COLO668 (cell line): ENCODE measurements at regions not wholly inside any gene's neighbourhood (a gene's known extent, or its start where the extent isn't known, plus 50 kb on each side); places are given as distances from the start of the nearest gene placed in this dataset.
"Not testable (repeated sequence)": the region's sequence is repeated elsewhere in the genome, so short reads cannot be mapped to it uniquely, and the experiment has no call there.

Experiments
- DNase-seq: peaks from one replicate; lab custom pipeline; 2025; ENCODE audit not compliant: unreplicated experiment; lab: John Stamatoyannopoulos, UW

DNA sequence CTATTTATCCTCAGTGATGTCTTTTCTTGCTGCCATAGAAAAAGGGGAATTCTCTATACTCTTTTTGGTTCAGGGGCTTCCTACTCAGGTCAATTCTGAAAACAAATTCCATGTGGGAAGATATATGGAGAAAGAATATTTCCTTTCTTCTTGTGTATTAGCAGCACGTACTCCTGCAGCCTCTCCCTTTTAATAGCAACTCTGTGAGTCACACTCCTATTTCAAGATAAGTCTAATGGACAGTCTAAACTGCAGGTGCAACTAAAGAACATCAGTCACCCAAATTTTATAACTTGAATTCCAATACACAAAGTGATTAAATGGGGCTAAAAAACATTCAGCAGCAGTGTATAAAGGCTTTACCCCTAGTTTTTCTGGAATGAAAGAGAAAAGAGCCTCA, 942.2 kb downstream of the CNTNAP5 start:
- no peak for DNase-seq

DNA sequence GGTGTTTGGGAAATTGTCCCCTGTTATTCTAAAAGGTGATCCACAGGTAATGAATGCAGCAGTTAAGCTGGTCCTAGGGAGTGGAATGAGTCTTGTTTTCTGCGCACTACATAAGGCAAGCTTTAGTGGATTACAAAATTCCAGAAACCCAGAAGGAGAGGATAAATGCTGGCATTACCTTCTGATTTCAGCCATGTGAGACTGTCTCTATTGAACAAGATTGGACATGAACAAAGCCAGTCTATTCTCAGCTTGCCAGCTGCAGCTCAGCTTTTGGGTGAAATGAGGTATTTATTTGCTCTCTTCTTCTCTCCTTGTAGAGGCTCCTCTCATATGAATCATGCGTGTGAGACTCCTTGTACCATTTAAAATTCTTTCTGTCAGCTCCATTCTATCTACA, 944.9 kb downstream of the CNTNAP5 start:
- DNase-seq = no peak

DNA sequence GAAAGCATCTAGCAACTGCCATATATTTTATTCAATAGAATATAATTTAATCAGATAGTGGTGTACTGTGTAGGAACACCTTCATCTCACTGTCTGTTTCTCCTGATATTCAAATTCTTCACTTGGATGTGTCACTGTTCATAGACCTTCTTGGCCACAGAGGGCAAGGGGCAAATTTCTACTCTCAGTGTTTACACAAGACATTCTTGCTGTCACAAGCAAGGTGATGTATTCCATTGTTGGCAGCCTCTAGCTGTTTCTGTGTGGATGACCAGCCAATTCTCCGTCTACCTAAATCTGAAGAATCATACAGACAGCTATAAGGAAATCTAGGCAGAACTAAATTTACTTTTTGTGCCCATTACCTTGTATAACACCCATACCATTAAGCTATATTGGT, 948.3 kb downstream of the CNTNAP5 start:
- DNase-seq = no peak

DNA sequence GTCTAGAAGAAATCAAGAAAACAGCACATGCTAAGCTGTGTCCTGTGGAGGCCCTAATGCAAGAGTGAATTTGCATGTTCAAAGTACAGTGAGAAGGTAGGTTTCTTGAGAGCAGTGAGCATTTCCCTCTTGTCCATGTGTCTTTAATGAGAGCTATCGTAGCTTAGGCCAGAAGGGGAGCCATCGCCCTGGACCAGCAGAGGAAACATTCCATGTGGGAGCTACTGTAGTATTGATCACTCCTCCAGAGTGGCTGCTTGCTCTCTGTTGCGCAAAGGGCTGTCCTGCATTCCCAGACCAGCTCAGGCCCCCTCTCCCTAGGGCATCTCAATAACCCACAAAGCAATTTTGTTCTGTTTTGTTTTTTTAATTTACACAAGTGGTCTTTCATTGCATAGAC, 950.1 kb downstream of the CNTNAP5 start:
- no peak for DNase-seq

DNA sequence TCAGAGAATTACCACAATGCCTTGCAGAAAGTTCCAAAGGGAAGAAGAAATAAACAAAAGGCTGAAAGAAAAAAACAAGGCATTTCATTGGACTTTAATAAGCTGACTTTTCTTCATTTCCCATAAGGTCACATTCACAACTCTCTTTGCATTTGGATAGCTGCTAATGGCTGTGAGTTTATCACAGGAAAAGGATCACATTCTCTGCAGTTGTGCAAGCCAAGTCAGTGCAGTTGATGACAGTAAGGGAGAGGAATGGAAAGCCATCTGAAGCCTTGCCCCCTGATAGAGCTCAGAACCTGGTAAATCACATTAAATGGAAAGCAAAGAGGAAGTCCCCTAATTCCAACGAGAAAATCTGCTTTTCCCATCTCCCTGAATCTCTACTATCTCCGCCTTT, 950.6 kb downstream of the CNTNAP5 start:
- no peak for DNase-seq

DNA sequence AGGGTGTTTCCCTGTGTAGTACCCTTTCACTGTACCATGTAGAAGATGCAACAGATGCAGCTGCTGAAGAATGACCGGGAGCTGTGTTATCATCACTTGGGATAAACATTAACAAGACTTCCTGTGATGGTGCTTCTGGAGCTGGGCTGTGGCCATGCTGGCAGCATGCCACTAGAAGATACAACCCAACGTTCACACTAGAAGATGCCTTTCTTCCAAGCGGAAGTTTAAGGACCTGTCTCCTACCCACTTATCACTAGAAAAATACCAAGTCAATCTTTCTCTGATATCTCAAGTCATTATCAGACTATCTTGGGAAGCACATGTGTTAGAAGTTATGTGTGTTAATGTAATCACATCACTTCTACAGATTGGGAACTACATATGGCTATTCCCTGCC, 953.5 kb downstream of the CNTNAP5 start:
- DNase-seq = no peak

DNA sequence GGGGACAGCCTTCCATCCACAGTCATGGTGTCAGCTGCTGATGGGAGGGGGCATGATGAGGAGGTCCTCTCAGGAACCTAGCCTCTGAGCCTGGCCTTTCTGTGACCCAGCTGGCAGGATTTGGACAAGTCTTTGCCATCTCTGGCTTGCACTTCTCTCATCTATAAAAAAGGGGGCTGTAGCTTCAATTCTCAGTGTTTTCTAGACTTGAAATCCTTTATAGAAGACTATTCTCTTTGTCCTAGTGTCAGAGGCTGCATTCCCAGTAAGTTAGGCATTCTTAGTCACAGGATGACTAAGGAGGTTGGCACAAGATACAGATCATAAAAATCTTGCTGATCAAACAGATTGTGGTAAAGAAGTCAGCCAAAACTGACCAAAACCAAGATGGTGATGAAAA, 958.5 kb downstream of the CNTNAP5 start:
- no peak for DNase-seq

DNA sequence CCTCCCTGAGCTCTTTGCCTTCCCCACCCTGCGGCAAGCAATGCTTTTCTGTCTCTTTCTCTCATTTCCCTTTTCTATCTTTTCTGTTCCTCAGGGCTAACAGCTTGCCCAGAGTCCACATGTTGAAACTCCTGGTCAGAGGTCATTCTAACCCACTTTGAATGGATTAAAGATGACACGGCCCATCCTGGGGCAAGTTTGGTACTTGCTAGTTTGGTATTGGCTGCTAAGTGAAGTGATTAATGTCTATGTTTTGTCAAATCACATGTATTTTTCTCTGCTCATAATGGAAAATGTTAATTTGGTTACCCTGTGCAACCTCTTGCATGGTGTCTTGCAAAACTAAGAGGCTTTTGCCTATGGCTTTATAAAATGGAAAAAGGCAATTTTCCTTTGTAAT, 960.2 kb downstream of the CNTNAP5 start:
- no peak for DNase-seq

DNA sequence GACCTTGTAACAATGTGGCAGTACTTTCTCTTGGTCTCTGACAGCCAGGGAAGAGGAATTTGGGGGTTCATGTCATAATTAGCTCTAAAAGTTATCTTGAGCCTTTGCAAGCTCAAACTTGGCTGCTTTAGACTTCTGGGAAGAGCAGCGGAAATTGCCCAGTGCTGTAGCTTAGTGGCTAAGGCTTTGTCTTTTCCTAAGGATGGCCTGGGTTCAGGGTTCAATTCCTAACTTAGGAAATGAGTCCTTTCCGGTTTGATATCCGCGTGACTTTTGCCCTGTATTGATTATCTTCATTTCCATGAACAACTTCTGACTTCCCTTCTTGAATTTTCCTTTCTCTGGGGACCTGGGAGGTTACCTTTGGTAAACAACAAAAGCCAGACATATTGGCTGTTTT, 961.0 kb downstream of the CNTNAP5 start:
- no peak for DNase-seq

DNA sequence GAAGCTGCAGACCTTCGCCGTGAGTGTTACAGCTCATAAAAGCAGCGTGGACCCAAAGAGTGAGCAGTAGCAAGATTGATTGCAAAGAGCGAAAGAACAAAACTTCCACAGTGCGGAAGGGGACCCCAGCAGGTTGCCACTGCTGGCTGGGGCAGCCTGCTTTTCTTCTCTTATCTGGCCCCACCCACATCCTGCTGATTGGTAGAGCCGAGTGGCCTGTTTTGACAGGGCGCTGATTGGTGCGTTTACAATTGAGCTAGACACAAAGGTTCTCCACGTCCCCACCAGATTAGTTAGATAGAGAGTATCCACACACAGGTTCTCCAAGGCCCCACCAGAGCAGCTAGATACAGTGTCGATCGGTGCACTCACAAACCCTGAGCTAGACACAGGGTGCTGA, 961.8 kb downstream of the CNTNAP5 start:
- DNase-seq = not testable (repeated sequence)

DNA sequence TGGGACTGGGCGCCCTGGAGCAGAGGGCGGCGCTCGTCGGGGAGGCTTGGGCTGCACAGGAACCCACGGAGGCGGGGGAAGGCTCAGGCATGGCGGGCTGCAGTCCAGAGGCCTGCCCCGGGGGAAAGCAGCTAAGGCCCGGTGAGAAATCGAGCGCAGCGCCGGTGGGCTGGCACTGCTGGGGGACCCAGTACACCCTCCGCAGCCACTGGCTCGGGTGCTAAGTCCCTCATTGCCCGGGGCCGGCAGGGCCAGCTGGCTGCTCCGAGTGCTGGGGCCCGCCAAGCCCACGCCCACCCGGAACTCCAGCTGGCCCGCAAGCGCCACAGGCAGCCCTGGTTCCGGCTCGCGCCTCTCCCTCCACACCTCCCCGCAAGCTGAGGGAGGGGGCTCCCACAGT, 962.3 kb downstream of the CNTNAP5 start:
- not testable (repeated sequence) for DNase-seq

DNA sequence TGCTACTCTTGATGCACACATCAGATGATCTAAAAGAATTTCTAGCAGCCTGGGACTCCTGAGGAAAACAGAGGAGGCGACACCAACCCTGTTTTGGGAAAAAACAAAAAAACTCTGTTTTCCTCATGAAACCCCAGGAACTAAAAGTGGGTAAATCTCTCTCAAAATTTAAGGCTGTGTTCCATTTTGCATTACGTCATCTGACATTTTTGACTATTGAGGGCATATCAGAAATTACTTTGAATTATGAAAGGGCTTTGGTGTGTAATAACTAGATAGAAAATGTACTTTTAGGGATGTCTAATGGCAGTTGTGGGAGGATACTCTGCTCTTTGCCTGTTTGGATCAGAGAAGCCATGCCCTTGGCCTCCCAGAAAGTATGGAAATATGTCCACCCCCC, 963.0 kb downstream of the CNTNAP5 start:
- no peak for DNase-seq

DNA sequence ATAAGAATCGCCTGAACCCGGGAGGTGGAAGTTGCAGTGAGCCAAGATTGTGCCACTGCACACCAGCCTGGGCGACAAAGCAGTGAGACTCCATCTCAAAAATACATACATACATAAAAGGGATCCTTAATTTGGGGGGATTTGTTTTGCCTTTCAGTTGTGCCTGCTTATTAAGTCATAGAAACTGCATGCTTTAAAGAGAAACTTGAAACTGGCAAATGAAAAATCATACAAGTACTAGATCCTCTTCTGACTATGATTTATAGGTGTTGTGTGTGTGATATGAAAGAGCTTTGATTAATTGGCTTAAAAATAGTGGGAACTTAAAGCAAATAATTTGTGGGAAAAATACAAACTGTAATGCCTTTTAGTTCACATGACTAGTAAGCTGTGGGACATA, 963.7 kb downstream of the CNTNAP5 start:
- no peak for DNase-seq

DNA sequence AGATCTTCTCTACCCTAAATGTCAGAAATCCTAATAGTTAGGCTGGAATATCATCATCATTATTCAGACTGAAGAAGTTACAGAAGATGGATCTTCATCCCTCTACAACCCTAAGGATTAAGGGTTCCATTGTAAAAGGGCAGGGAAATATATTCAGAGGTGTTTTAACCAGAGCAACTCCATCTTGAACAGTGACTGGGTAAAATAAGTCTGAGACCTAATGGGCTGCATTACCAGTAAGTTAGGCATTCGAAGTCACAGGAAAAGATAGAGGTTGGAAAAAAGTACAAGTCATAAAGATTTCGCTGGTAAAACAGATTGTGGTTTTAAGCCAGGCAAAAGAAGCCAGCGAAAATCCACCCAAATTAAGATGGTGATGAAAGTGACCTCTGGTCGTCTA, 968.7 kb downstream of the CNTNAP5 start:
- DNase-seq = no peak

DNA sequence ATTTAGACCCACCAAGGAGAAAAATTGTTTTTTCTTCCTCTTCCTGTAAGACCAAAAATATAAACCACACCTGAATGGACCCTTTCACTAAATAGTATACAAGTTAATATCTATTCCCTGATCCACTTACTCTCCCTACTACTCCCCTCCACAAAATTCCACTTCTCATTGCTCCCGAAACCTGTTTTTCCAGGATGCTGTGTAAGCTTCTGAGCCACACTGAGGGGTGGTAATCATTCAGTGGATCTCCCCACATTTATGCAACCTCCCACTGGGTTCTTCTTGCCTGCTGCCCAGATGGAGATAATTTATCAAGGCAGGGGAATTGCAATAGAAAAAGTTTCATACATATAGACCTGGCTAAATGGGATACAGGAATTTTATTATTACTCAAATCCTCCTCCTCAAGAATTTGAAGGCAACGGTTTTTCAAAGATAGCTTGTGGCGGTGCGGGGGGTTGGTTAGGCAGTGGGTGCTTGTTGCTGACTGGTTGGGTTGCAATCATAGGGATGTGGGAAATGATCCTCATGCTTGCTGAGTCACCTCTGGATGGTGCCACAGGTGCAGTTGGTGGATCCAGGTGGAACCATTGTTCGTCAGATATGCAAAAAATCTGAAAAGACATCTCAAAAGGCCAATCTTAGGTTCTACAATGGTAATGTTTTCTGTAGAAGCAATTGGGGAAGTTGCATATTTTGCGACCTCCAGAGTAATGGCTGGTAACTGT, 970.3 kb downstream of the CNTNAP5 start:
- no peak for DNase-seq

DNA sequence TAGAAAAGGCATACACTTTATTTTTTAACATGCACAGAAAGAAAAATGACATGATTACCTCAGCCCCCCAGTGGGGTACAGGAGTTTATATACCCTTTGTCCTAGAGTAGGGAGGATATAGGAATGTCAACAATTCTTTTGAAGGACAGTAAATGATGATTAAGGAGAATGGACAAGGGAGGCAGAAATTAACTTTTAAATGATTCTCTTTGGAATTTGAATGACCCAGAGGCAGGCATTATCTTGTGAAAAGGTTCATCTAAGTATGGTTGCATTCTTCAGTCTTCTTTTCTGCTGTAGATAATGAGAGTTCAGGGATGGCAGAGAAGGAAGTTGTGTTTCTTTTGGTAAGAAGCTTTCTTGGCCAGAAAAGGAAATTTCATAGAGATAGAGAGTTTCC, 971.3 kb downstream of the CNTNAP5 start:
- DNase-seq = no peak

DNA sequence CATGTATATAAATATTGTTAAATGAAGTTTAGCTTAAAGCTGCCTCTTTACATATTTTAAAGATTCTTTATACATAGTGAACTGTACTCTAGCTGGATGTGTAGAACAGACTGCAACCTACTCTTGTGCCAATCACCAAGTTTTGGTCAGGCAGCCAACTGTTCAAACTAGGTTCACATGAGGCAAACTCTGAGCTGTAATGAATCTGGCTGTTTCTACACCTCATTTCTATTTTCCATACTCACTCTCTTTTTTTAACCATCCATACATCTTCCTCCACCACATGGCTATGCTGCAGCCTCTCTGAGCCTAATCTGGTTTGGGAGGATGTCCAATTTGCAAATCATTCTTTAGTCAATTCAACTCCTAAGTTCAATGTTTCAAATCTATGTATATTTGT, 974.8 kb downstream of the CNTNAP5 start:
- DNase-seq = no peak

DNA sequence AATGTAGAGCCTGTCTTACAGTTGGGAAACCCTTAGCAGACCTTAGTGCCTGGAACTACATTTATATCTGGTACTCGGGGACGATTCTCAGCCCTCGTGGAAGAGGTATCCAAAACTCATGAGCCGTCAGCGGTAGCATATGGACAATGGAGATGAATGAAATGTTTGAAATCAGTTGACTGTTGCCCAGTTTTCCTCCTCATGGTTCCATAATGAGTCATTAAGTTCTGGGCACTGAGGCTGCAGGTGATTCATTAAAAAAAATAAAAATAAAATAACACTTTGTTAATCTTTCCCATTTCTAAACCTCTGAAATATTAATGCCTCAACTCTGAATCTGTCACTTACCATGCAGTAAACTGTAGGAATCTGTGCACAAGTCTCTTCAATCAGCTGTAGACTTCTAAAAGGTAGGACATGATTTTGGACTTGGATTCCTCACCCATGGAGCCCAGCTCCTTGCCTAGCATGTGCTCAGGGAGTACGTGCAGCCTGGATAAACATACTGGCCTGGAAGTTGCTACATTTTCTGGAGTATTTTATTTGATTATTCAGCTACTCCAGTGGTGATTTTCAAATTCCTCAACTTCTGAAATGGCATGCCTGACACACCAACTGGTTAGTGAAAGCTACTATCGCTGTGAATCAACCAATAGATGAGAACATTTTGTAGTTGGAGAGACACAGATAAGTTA, 979.2 kb downstream of the CNTNAP5 start:
- DNase-seq = no peak

DNA sequence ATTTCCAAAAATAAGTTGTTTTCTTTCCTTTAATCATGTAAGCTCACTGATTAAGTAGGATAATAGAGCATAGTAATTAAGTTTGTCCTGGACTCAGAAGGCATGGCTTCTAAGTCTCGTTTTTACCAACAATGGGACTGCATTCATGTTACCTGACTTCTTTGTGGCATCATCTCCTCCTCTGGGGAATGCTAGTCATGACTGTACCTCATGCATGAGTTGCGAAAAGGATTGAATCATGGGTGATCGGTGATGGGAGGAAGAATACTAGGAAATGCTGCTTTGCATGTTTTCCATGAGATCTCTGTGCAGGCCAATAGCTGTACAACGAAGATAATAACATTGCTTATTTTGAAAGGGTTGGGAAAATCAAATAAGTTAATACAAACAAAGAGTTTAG, 981.6 kb downstream of the CNTNAP5 start:
- DNase-seq = no peak

DNA sequence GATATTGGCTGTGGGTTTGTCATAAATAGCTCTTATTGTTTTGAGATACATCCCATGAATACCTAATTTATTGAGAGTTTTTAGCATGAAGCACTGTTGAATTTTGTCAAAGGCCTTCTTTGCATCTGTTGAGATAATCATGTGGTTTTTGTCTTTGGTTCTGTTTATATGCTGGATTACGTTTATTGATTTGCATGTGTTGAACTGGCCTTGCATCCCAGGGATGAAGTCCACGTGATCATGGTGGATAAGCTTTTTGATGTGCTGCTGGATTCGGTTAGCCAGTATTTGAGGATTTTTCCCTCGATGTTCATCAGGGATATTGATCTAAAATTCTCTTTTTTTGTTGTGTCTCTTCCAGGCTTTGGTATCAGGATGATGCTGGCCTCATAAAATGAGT, 1003.6 kb downstream of the CNTNAP5 start:
- DNase-seq = not testable (repeated sequence)

DNA sequence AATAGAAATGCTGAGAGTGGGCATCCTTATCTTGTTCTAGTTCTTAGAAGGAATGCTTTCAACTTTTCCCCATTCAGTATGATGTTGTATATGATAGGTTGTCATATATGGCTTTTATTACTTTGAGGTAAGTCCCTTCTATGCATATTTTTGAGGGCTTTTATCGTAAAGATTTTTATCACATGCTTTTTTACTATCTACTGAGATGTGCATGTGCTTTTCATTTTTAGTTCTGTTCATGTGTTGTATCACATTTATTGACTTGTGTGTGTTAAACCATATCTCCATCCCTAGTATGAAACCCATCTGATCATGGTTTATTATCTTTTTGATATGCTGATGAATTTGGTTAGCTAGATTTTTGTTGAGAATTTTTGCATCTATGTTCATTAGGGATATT, 1008.8 kb downstream of the CNTNAP5 start:
- DNase-seq = no peak

DNA sequence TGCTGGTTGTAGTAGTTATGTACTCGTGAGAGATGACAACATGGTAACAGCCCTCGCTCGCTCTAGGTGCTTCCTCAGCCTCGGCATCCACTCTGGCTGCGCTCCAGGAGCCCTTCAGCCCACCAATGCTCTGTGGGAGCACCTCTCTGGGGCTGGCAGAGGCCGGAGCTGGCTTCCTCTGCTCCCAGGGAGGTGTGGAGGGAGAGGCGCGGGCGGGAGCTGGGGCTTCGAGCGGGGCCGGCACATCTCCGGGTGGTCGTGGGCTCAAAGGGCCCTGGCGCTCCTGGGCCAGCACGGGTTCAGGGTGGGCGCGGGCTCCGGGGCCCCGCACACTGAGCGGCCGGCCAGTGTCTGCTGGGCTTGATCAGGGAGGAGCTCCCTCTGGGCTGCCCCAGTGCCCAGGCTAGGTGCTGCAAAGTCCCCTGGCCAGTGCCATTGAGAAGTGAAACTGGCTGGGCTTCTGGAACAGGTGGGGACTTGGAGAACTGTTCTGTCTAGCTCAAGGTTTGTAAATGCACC, 1012.1 kb downstream of the CNTNAP5 start:
- DNase-seq = no peak

DNA sequence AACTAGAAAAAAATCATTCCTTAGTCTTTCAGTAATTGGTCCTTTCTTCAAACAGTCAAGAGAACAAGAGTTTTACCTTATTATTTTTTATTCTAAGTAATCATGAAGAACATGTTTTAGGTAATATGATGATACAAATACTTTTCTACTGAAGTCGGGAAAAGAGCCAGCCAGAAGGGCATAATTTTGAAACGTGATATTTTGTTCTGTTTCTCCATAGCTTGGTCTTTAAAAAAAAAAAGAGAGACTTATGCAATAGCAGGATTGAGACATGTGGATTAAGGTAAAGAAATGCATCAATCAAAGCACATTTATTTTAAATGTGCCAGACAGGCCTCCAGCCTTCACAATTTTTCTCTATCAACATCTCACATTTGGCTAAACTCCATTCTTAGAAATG, 1016.8 kb downstream of the CNTNAP5 start:
- DNase-seq = no peak
